Thyroid gland (tissue), 4 donors: ENCODE measurements at regions not wholly inside any gene's neighbourhood (a gene's known extent, or its start where the extent isn't known, plus 50 kb on each side); places are given as distances from the start of the nearest gene placed in this dataset.

Source experiments
- POLR2A ChIP-seq, 2 donors: fragments of 450-650 bp; IDR thresholded peaks; one replicate each; pipeline ENCODE4 v1.6.1; 2017; ENCODE audit warnings: antibody characterized with exemption in 2 of 2, mild to moderate bottlenecking in 2 of 2, moderate library complexity in 1 of 2
- TF ChIP-seq, protein P1 (sequence below), 6 experiments: fragments of 200-600 bp in 3 of 6; fragments of 450-650 bp in 3 of 6; sonication (generic) in 3 of 6; IDR thresholded peaks; one replicate each; pipeline ENCODE4 v1.5.1; 2016 to 2019; ENCODE audit warnings: antibody characterized with exemption in 6 of 6, mild to moderate bottlenecking in 2 of 6, inconsistent platforms in 1 of 6, moderate library complexity in 1 of 6

DNA sequence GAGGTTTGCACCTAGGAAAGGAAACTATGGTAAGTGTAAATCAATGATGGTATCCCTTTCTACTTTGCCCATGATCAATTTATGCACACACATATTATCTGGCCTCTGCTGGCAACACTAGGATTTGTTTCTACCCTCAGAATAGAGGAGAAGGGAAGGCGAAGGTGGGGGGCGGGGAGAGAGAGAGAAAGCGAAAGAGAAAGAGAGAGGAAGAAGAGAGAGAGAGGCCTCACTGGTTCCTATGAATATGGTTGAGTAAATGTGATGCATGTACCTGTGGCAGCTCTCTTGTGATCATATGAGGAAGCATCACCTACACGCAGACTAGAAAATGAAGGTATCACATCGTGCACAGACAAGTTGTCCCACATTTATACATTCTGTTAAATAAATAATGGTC is 882.0 kb upstream of the SLITRK6 start:
- TF ChIP-seq, protein P1, sequence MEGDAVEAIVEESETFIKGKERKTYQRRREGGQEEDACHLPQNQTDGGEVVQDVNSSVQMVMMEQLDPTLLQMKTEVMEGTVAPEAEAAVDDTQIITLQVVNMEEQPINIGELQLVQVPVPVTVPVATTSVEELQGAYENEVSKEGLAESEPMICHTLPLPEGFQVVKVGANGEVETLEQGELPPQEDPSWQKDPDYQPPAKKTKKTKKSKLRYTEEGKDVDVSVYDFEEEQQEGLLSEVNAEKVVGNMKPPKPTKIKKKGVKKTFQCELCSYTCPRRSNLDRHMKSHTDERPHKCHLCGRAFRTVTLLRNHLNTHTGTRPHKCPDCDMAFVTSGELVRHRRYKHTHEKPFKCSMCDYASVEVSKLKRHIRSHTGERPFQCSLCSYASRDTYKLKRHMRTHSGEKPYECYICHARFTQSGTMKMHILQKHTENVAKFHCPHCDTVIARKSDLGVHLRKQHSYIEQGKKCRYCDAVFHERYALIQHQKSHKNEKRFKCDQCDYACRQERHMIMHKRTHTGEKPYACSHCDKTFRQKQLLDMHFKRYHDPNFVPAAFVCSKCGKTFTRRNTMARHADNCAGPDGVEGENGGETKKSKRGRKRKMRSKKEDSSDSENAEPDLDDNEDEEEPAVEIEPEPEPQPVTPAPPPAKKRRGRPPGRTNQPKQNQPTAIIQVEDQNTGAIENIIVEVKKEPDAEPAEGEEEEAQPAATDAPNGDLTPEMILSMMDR (IDR thresholded peaks at IDR 0.05) = no peak
- TF ChIP-seq POLR2A (IDR thresholded peaks at IDR 0.05) = no peak
